ENCODE measurements at regions not wholly inside any gene's neighbourhood (a gene's known extent, or its start where the extent isn't known, plus 50 kb on each side); places are given as distances from the start of the nearest gene placed in this dataset.

DNA sequence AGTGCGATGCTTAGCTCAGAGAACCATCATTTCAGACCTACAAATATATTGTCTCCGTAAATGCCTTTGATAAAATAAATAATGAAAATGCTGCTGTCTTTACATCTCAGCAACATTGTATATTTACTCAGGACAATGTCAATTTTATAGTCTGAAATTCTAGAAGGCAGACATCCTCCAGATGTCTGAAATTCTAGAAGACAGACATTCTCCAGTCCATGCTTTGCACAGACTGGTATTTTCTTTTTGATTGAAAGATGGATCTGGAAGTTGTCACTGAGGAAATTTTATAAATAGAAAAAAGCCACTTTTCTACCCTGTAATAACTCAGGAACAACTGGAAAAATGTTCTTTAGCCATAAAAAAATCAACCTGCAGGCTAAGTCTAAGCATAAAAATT lies 2293.3 kb downstream of the PCDH9 start:
- TF ChIP-seq, protein P1, sequence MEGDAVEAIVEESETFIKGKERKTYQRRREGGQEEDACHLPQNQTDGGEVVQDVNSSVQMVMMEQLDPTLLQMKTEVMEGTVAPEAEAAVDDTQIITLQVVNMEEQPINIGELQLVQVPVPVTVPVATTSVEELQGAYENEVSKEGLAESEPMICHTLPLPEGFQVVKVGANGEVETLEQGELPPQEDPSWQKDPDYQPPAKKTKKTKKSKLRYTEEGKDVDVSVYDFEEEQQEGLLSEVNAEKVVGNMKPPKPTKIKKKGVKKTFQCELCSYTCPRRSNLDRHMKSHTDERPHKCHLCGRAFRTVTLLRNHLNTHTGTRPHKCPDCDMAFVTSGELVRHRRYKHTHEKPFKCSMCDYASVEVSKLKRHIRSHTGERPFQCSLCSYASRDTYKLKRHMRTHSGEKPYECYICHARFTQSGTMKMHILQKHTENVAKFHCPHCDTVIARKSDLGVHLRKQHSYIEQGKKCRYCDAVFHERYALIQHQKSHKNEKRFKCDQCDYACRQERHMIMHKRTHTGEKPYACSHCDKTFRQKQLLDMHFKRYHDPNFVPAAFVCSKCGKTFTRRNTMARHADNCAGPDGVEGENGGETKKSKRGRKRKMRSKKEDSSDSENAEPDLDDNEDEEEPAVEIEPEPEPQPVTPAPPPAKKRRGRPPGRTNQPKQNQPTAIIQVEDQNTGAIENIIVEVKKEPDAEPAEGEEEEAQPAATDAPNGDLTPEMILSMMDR (IDR thresholded peaks at IDR 0.05): no peak
- TF ChIP-seq POLR2A (IDR thresholded peaks at IDR 0.05): no peak
